HG02885 (cell line): ENCODE measurements at regions not wholly inside any gene's neighbourhood (a gene's known extent, or its start where the extent isn't known, plus 50 kb on each side); places are given as distances from the start of the nearest gene placed in this dataset.

Experiments
- ATAC-seq: cut with Tn5 transposase; IDR thresholded peaks from one replicate; pipeline ENCODE4 v1.9.1; 2021; ENCODE audit warnings: mild to moderate bottlenecking; ENCODE audit not compliant: unreplicated experiment, poor library complexity

GRCh38 chr3:117228466-117228865 is 518.9 kb downstream of the TUSC7 start:
- ATAC-seq: no peak

GRCh38 chr3:117230924-117231323 is 521.3 kb downstream of the TUSC7 start:
- no peak for ATAC-seq

DNA sequence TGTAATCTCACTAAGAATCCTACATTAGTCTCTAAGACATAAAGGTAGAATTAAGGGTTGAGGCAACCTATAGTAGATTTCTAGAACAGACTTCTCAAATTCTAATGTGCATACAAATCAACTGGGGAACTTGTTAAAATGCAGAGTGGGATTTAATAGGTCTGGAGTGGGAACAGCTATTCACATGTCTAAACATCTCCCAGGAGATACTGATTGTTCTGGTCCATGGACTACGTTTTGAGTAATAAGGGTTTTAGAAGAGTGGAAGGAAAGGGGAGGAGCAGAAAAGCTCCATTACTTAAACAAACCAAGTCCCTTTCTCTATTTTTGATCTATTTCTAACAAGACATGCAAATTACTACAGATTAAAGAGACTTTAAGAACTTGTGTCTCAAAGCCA is 524.8 kb downstream of the TUSC7 start:
- no peak for ATAC-seq

DNA sequence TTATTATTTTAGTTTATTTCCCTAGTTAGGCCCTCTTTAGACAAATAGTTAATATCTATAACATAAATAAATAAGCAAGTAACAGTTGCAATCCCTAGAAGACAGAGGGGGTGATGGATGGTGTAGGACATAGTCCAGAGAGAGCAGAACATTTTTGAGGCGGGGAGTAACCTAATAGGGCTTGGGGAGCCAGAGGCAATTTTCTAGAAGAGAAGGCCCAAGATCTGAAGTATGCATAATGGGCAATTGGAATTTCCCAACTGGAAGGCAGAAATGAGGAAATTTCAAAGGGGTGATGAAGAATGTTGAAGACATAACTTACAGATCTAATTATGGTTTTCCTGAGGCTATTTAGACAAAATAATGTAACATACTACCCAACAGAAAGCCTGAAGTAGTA is 525.7 kb downstream of the TUSC7 start:
- ATAC-seq: no peak

DNA sequence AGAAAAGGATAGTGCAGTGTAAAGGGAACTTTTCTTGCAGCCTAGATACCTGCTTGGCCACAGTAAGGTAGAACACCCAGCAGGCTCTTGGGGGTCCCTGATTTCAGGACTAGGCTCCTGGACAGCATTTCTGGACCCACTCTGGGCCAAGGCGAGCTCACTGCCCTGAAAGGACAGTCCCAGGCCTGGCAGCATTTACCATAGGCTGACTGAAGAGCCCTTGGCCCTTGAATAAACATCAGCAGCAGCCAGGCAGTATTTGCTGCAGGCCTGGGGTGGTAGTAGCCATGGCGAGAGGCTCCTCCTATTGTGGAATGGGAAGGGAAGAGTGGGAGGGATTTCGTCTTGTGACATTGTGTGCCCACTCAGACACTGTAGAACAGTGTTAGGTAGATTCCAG is 529.2 kb downstream of the TUSC7 start:
- no peak for ATAC-seq

- no peak for ATAC-seq
Observed at GRCh38 chr3:117243657-117244056, 534.1 kb downstream of the TUSC7 start.

DNA sequence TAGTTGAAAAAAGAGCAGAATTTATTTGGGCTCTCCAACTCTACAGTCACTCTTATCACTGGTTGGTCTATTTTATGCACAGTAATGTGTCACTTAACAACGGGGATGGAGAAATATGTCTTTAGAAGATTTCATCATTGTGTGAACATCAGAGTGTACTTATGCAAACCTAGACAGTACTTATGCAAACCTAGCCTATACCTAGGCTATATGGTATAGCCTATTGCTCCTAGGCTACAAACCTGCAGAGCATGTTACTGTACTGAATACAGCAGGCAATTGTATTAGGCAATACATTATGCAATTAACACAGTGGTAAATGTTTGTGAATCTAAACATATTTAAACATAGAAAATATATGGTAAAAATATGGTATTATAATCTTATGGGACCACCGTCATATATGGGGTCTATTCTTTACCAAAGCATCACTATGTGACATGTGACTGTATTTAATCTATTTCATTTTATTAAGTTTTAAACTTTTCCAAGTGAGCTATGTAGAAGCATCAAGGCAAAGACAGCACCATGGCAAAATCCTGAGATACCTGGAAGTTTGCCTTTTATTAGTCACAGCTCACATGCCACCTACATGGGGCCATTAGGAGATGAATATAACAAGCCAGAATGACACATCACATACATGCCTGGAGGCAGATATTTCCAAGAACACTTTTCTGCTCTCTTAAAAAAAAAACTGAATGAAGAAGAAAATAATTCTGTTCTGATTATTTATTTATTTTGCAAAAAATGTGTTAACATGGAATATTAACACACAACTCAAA is 537.4 kb downstream of the TUSC7 start:
- no peak for ATAC-seq

- ATAC-seq: no peak
Observed at GRCh38 chr3:117248153-117248552, 538.6 kb downstream of the TUSC7 start.

DNA sequence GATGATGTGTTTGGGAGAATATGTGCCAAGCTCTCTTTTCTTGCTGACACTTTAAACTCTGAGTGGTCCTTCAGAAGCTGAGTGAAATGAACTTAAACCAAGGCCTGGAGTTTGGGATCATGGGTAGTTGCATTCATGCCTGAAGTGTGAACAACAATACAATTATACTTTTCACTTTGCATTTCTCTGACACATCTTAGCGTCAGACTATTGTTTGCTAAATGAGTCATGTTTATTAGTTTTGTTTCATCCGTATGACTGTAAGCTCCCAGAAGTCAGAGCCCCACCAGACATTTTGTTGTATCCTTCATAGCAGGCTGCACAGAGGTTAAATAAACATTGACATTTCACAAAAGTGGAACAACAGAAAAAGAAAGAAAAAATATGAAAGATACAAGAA is 542.6 kb downstream of the TUSC7 start:
- no peak for ATAC-seq

DNA sequence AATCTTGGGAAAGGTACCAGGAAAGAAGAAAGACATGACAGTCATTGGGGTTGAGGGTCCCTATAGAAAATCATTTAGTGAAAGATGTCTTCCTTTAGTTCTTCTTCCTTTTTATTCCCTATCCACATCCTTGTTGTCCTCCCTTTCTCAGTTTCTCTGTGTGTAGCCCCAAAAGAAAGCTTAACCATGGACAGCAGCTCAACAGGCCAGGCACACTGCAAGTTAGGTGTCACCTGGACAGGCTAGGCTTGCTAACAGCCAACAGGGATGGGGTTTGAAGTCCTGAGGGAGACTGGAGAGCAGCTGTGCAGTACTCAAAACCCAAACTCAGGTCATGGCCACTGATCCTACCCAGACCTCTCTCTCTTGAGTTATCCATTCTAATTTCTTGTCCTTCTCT is 543.1 kb downstream of the TUSC7 start:
- ATAC-seq: no peak

- no peak for ATAC-seq
Observed at GRCh38 chr3:117253636-117254035, 544.1 kb downstream of the TUSC7 start.

GRCh38 chr3:117254985-117255384 is 545.4 kb downstream of the TUSC7 start:
- no peak for ATAC-seq

DNA sequence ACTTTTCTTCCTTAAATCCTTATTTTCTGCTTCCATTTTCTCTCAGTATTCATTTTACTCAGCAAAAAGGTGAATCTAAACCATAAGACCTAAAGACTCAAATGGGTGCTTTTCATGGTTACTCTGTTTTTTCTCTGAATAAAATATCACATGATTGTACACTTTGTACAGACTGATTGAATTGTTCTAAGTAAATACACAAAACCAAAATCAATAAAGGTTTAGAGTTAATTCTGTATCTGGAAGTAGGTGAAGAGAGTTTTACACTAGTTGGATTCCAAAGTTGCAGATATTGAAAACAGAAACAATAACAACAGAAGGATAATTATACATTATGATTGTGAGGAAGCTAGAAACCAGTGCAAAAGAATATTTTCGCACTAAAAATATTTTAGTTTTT is 546.2 kb downstream of the TUSC7 start:
- no peak for ATAC-seq

GRCh38 chr3:117261983-117262421 is 552.4 kb downstream of the TUSC7 start:
- no peak for ATAC-seq

GRCh38 chr3:117263270-117263669 is 553.7 kb downstream of the TUSC7 start:
- no peak for ATAC-seq

GRCh38 chr3:117263745-117264144 is 554.2 kb downstream of the TUSC7 start:
- no peak for ATAC-seq

DNA sequence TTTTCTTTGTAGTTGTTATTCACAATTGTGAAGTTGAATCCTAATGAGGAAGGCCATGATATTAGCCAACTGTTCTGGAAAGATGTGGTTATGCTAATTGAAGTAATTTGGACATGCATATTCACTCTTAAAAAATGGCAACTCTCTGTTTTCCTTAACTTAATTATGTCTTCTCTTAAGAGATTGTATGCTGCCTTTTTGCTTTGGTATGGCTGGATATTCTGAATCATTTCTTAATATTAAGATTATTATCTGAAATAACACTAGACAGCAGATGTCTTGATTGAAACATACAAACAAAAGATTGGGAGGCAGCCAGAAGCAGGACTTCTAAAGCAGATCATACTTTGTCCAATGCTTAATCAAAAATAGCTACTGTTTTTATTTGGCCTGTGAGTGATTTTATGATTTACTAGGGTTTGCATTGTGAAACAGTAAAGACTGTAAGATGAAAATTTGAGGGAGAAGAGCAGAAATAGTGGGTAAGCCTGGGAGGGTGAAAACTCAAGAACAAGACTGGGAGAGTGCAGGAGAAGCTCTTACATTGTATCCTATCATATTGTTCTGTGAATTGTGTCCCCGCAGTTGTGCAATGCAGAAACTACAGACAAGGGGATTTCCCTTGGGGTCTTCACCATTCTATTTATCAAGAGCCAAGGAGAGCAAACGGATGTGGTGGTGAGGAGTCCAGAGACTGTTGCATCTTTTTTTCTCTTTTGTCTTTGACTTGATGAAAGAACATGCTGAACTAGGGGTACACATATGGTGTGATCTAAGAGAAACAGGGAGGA is 554.8 kb downstream of the TUSC7 start:
- ATAC-seq: no peak

DNA sequence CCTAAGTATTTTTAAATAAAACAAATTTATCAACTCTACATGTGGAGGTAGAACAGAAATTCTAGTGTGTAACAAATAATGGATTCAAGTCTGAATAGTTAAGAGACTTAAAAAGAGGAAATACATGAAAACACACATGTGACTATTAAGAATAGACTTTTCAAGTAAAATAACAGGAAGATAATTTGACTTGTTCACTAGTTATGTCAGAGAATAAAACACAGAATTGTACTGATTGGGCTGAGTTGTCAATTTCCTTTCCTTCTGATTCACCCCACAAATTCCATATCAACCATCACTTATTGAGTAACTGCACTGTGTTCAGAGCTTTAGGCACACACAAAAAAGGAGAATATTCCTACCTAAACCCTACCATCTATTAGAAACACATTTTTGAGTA is 557.2 kb downstream of the TUSC7 start:
- no peak for ATAC-seq

DNA sequence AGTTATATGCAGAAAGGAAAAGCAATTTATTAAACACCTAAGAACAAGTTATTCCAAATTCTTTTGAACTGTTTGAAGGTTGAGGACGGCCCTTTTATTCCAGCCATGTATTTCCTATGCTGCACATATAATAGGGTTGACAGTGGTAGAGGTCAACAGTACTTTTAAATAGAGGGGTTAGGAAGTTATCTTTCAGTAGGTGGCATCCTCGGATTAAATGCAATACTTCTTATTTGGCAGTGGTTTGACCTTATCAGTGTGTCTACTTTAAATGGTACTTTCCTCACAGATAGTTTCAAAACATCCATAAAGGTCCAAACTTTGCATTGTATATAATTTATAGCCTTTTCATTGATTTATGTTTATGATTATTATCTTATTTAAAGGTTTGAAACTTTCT is 558.7 kb downstream of the TUSC7 start:
- ATAC-seq: no peak

- ATAC-seq: no peak
Observed at GRCh38 chr3:117272274-117272673, 562.7 kb downstream of the TUSC7 start.

- ATAC-seq: no peak
Observed at GRCh38 chr3:117272876-117273523, 563.4 kb downstream of the TUSC7 start.
